OCI-LY1 (cell line): ENCODE measurements at regions not wholly inside any gene's neighbourhood (a gene's known extent, or its start where the extent isn't known, plus 50 kb on each side); places are given as distances from the start of the nearest gene placed in this dataset.

ENCODE experiments used
- H2AFZ ChIP-seq: fragments of 200-600 bp; sonication (generic), shearing (Covaris generic); 2 replicates; pipeline ENCODE4 v1.6.0; 2014; ENCODE audit warnings: antibody characterized with exemption, mild to moderate bottlenecking, low read length
- H3F3A ChIP-seq: fragments of 200-600 bp; sonication (generic), shearing (Covaris generic); 2 replicates; pipeline ENCODE4 v1.6.0; 2014; ENCODE audit warnings: mild to moderate bottlenecking, antibody characterized with exemption, low read length, moderate library complexity; ENCODE audit not compliant: insufficient read depth
- H3K27ac ChIP-seq: fragments of 200-600 bp; sonication (generic); 2 replicates; pipeline ENCODE4 v1.5.1; 2014; ENCODE audit warnings: low read length, mixed run types, mild to moderate bottlenecking, low read depth; ENCODE audit not compliant: poor library complexity, severe bottlenecking
- H3K27me3 ChIP-seq: fragments of 200-600 bp; sonication (generic); 2 replicates; pipeline ENCODE4 v1.6.0; 2014; ENCODE audit warnings: antibody characterized with exemption, mild to moderate bottlenecking, low read length, moderate library complexity; ENCODE audit not compliant: insufficient read depth
- H3K36me3 ChIP-seq: fragments of 200-600 bp; sonication (generic); 2 replicates; pipeline ENCODE4 v1.6.1; 2014; ENCODE audit warnings: mild to moderate bottlenecking, antibody characterized with exemption, low read length, moderate library complexity, mixed read lengths; ENCODE audit not compliant: insufficient read depth
- H3K4me1 ChIP-seq: fragments of 200-600 bp; sonication (generic); 2 replicates; pipeline ENCODE4 v1.5.1; 2014; ENCODE audit warnings: mild to moderate bottlenecking, low read length, moderate library complexity; ENCODE audit not compliant: insufficient read depth, severe bottlenecking
- H3K4me2 ChIP-seq: fragments of 200-600 bp; sonication (generic), shearing (Covaris generic); 2 replicates; pipeline ENCODE4 v1.6.1; 2014; ENCODE audit warnings: low read length
- H3K4me3 ChIP-seq: fragments of 200-600 bp; sonication (generic); 2 replicates; pipeline ENCODE4 v1.5.1; 2014; ENCODE audit warnings: low read length, low read depth, mild to moderate bottlenecking, mixed read lengths; ENCODE audit not compliant: poor library complexity, severe bottlenecking
- H3K79me2 ChIP-seq: fragments of 200-600 bp; shearing (Covaris generic); 2 replicates; pipeline ENCODE4 v1.6.1; 2016; ENCODE audit warnings: mixed run types, low read length, mixed read lengths; ENCODE audit not compliant: insufficient read depth
- H3K9ac ChIP-seq: fragments of 200-600 bp; sonication (generic), shearing (Covaris generic); 2 replicates; pipeline ENCODE4 v1.6.1; 2014; ENCODE audit warnings: mild to moderate bottlenecking, low read length, mixed read lengths
- H3K9me2 ChIP-seq: fragments of 200-600 bp; sonication (generic), shearing (Covaris generic); 2 replicates; pipeline ENCODE4 v1.6.1; 2014; ENCODE audit warnings: low read depth, mild to moderate bottlenecking, low read length, mixed read lengths
- H3K9me3 ChIP-seq: fragments of 200-600 bp; shearing (Covaris generic); 2 replicates; pipeline ENCODE4 v1.6.1; 2014; ENCODE audit warnings: low read length, mixed read lengths
- H4K20me1 ChIP-seq: fragments of 200-600 bp; sonication (generic), shearing (Covaris generic); 2 replicates; pipeline ENCODE4 v1.6.0; 2016; ENCODE audit warnings: mild to moderate bottlenecking, low read length; ENCODE audit not compliant: insufficient read depth
- EZH2 ChIP-seq: fragments of 200-600 bp; sonication (generic), shearing (Covaris generic); IDR thresholded peaks from 2 replicates; pipeline ENCODE4 v1.8.0; 2017; ENCODE audit warnings: borderline replicate concordance, mixed run types, mild to moderate bottlenecking, antibody characterized with exemption, low read length, moderate library complexity, mixed read lengths
- TF ChIP-seq, protein P1 (sequence below): fragments of 200-600 bp; sonication (generic), shearing (Covaris generic); IDR thresholded peaks from 2 replicates; pipeline ENCODE4 v1.5.1; 2017; ENCODE audit warnings: mild to moderate bottlenecking, antibody characterized with exemption, low read length, moderate library complexity, mixed read lengths

DNA sequence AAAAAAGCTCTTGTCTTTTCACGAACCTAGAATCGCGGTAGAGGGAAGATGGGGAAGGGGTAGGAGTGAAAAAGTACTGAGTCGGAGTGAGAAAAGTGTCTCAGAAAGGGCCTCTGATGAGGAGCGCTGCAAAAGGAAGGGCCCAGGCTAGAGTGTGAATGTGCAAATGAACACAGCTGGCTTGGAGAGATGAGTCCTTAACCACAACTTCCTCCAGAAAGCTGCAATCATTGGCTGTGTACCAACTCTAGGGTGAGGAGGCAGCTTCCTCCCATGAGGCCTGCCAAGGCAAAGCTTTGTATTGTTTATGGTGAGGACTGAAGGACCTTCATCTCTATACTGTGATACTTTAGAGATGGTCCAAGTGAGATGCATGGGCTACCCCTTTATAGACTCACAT lies 566.9 kb upstream of the ANO5 start:
- Histone ChIP-seq H2AFZ (no peak overlapping the region), H3K4me2 (no peak overlapping the region), H3K4me1 (peaks cover 4% of the 10 kb centered on the region), H3K9ac (no peak overlapping the region), H3K27ac (no peak overlapping the region), H4K20me1 (no peaks in the 10 kb centered on the region), H3K4me3 (no peak overlapping the region), H3K27me3 (no peaks in the 10 kb centered on the region), H3K9me2 (no peaks in the 10 kb centered on the region), H3K9me3 (no peaks in the 10 kb centered on the region), H3K36me3 (no peaks in the 10 kb centered on the region), H3F3A (no peaks in the 10 kb centered on the region), H3K79me2 (no peaks in the 10 kb centered on the region)
- no peak for TF ChIP-seq EZH2
- TF ChIP-seq, protein P1, sequence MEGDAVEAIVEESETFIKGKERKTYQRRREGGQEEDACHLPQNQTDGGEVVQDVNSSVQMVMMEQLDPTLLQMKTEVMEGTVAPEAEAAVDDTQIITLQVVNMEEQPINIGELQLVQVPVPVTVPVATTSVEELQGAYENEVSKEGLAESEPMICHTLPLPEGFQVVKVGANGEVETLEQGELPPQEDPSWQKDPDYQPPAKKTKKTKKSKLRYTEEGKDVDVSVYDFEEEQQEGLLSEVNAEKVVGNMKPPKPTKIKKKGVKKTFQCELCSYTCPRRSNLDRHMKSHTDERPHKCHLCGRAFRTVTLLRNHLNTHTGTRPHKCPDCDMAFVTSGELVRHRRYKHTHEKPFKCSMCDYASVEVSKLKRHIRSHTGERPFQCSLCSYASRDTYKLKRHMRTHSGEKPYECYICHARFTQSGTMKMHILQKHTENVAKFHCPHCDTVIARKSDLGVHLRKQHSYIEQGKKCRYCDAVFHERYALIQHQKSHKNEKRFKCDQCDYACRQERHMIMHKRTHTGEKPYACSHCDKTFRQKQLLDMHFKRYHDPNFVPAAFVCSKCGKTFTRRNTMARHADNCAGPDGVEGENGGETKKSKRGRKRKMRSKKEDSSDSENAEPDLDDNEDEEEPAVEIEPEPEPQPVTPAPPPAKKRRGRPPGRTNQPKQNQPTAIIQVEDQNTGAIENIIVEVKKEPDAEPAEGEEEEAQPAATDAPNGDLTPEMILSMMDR = no peak

DNA sequence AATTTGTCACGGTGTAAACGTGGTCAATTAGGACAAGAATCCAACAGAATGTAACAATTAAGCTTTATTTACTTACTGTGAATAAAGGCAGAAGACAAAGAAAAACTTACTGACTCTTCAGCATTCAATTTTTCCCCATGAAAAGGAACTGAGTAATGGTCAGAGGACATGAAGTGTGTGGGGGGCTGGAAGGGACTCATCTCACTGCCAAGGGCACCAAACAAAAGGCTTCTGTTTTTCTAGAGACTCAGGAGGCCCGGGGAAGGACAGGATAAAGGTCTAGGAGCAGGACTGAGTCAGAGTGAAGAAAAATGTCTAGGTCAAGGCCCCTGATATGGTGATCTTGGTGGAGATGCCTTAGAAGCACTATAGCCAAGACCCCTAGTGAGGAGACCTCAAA lies 564.2 kb upstream of the ANO5 start:
- H3K9me2 ChIP-seq = no peaks in the 10 kb centered on the region
- no peak overlapping the region for H2AFZ ChIP-seq
- no peaks in the 10 kb centered on the region for H3K79me2 ChIP-seq
- H3K9ac ChIP-seq = no peak overlapping the region
- TF ChIP-seq EZH2 = no peak
- TF ChIP-seq, protein P1 = no peak
- no peaks in the 10 kb centered on the region for H3K27me3 ChIP-seq
- H3K4me2 ChIP-seq = no peak overlapping the region
- no peak overlapping the region for H3K4me3 ChIP-seq
- no peaks in the 10 kb centered on the region for H3K9me3 ChIP-seq
- no peaks in the 10 kb centered on the region for H3K36me3 ChIP-seq
- H3K27ac ChIP-seq = no peak overlapping the region
- no peaks in the 10 kb centered on the region for H3F3A ChIP-seq
- peaks cover 4% of the 10 kb centered on the region for H3K4me1 ChIP-seq
- no peaks in the 10 kb centered on the region for H4K20me1 ChIP-seq

DNA sequence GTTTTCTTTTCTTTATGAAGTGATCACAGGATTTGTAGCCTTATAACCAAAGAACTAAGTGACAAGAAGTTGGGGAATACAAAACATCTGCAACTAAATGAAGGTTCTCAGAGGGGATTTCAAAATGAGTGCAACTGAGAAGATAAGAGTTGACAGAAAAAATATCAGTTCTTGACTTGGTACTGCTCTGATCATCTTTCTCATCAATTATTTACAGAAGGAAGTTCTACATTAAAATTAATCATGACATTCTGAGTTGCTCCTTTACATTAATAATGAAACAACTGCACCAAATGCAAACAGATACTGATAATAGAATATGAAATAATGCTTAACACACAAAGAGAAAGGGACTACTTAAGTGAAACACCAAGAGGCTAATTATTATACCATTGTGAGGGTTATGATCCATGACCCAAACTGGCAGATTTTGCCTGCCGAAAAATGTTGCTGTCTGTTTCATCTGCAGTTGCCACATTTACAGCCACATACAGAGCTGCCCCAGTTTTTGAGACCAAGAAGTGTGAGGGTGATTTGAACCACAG lies 561.9 kb upstream of the ANO5 start:
- no peak overlapping the region for H3K4me3 ChIP-seq
- H3K36me3 ChIP-seq = no peaks in the 10 kb centered on the region
- H3K4me1 ChIP-seq = no peaks in the 10 kb centered on the region
- no peaks in the 10 kb centered on the region for H3K9me3 ChIP-seq
- no peak overlapping the region for H3K27ac ChIP-seq
- no peaks in the 10 kb centered on the region for H3K27me3 ChIP-seq
- H3K4me2 ChIP-seq = no peak overlapping the region
- no peaks in the 10 kb centered on the region for H3F3A ChIP-seq
- no peaks in the 10 kb centered on the region for H3K79me2 ChIP-seq
- H4K20me1 ChIP-seq = no peaks in the 10 kb centered on the region
- no peak overlapping the region for H3K9ac ChIP-seq
- no peak overlapping the region for H2AFZ ChIP-seq
- TF ChIP-seq, protein P1 = no peak
- TF ChIP-seq EZH2 = no peak
- no peaks in the 10 kb centered on the region for H3K9me2 ChIP-seq
